Hematopoietic multipotent progenitor cell (in vitro differentiated cells): ENCODE measurements at regions not wholly inside any gene's neighbourhood (a gene's known extent, or its start where the extent isn't known, plus 50 kb on each side); places are given as distances from the start of the nearest gene placed in this dataset.

Experiments used
- DNase-seq, 3 donors: peaks; one replicate each; pipeline ENCODE4 v3.0.0-alpha.2; 2011 to 2015; ENCODE audit warnings: low read depth in 2 of 3, low spot score in 2 of 3

DNA sequence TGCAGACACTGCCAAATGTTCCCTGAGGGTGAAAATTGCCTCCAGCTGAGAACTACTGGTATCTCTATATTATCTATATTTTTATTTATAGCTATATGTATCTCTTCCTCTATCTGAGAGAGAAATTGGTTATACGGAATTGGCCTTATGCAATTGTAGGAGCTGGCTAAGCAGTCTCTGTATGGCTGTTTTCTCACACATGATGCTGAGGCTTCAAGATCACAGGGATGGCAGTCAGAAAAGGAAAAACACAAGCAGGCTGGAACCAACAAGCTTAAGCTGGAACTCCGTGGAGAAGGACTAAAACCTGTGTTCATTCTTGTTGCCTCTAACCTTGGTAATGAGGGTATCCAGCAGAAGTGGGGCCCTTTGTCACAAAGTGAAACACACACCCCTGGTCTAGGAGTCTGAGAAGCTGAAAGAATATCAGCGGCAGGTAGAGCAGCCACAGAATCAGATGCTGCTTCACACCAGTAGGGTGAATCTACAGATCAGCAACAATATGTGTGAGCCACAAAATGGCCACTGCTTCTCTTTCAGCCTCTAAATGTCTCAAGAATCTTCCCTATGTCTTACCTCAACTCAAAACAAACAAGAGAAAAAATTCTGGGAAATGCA, 166.5 kb upstream of the PPP1R2C start:
- peak in 1 of 3 donors; percentile 23 for DNase-seq

GRCh38 chrX:42946544-42947194, 168.7 kb upstream of the PPP1R2C start:
- DNase-seq, result no peak

DNA sequence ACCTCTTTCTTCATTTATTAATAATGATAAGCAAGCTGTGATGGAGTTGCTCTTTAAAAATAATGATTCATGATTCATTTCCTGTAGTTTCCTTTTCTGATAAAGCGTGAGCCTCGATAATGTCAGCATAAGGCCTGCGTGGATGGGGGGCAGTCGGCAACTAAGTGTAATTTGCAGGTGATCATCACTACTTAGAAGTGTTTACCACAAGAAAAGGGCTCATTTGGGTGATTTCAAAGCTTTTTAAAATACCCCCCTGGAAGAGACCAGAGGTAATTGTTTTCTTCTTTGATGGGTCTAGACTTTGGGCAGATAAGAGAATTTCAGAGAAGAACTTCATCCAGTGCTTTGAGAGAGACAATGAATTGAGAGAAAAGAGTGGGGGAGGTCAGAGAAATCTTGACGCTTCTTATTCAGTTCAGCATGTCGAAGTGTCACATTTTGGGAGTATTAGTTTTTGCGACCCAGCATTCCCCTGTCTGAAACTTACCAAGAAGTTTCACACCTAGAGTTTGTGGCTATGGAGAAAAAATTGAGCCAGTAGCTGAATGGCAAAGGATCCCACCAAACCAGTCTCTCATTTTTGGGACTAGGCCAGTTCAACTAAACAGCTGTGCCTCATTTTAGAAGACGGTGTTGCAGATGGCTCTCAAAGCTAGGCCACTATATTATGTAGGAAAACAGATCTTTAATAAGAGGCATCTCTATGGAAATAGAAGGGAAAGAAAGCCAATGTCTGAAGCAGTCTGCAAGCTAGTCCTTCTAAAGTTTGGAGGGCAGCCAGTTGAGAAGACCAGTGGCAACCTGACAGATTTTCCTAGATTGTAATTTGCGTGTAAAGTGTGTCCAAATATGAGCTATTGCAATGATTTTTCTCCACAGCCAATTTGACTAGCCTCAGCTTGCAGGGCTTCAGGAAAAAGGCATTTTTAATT, 171.0 kb upstream of the PPP1R2C start:
- DNase-seq, result no peak

DNA sequence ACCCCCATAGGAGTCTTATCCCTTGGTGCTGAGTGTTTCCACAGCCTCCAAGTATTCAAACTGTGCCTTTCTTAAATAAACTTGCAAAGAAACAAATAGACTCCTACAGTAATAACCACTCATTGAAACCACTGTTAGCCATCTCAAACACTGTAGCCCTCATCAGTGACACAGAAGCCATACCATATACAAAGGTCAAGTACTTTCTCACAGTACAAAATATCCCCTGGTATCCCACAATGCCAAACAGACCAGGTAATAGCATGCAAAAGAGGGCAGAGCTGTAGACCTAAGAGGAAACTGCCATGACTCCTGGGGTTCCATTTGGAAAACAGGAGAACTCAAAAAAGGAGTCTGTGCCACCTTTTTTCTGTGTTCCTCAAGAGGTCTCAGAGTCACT, 173.8 kb upstream of the PPP1R2C start:
- DNase-seq, result no peak

- DNase-seq, result no peak
Measured at GRCh38 chrX:42952621-42953020, 174.7 kb upstream of the PPP1R2C start.

DNA sequence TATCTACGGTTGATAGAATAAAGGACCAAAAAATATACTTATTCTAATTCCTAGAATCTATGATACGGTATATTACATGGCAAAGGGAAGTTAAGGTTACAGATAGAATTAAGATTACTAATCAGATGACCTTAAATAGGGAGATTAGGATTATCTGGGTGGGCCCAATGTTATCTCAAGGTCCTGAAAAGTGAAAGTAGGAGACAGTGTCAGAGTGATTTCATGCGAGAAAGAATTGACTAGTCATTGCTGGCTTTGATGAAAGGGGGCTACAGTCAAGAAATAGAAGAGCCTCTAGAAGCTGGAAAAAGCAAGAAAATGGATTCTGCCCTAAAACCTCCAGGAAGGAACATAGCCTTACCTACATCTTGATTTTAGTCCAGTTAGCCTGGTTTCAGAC, 176.9 kb upstream of the PPP1R2C start:
- DNase-seq, result no peak

DNA sequence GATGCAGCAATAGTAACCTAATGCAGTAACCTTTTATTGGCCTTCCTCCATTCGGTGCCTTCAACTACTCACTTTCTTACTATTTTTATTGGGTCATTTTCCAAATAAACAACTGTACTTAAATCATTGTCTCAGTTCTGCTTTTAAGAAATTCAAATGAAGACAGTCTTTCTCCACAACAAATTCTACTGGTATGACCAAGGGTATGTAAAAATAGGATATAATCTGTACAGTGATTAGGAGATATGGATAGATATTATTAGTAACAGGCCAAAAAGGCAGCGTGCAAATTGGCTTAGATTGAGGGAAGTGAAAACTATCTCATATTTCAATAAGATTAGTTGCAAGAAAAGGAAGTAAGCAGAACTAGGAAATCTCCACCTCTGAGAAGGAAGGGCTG, 177.4 kb upstream of the PPP1R2C start:
- no peak for DNase-seq

DNA sequence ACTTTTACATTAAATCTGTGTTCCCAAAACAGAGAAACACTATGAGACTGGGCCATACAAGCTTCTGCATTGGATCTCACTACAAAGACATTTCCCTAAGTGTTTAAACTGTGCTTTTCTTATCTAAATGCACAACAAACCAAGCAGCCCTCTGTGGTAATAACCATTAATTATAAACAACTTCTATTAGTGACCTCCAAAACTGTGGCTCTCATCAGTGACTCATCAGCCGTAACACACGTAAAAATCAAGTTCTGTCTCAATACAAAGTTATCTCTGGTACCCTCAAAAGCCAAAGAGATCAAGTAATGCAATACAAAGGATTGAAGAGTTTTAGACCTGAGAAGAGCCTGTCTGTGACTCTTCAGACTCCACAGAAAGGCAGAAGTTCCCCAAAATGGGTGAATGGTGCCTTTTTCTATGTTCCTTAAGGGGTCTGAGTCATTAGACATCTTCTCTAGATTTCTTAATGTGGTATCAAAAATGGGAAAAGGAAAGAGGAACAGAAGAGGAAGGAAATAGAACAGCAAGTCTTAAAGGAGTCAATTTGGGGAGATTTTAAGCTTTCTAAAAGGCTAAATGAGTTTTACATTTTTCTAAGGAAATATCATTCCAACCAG, 189.8 kb upstream of the PPP1R2C start:
- DNase-seq, result no peak

- DNase-seq, result no peak
Measured at GRCh38 chrX:42973321-42973720, 195.4 kb upstream of the PPP1R2C start.

DNA sequence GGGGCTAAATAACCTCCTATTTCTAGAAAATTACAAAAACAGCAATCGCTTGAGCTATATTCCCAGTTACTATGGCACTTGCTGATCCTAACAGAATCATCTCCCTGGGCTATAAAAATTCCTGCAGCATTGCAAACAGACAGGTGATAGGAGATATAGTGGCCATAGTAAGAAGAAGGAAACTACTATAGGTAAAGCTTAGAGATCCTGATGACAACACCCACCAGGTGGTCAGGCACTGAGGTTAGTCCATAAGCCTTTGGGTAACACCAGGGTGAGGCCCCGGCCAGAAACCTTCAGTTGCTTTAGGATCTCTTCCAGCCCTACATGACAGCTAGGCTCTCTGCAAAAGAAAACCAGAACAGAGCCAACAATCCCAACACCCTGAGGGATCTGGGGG, 197.9 kb upstream of the PPP1R2C start:
- no peak for DNase-seq

DNA sequence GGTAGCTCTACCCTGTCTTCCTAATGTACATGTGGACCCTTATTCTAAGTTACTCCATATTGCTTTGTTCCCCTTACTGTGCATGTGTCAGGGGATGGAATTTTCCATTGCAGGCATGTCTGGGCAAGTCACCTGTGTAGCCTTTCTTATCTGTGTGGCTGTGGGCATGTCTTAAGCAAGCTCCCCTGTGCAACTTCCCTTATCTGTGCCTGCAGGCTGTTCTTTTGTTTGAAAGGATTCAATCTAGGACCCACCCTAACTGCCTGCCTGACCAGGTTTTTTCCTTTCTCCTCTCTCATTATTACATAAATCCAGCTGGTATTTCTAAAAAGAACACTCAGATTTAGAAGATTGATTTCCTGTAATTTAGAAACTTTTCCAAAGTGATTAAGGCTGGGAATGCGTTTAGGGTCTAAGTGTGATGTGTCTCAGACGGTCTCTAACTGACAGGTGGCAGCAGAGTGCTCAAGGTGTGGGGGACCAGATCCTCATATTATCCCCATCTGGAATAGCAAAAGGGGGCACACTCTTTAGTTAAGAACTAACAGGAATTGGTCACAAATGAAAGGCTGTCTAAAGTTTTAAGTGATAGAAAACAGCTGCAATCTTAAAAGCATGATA, 198.9 kb upstream of the PPP1R2C start:
- DNase-seq, result peak in 2 of 3 donors; percentile 5 to 15

DNA sequence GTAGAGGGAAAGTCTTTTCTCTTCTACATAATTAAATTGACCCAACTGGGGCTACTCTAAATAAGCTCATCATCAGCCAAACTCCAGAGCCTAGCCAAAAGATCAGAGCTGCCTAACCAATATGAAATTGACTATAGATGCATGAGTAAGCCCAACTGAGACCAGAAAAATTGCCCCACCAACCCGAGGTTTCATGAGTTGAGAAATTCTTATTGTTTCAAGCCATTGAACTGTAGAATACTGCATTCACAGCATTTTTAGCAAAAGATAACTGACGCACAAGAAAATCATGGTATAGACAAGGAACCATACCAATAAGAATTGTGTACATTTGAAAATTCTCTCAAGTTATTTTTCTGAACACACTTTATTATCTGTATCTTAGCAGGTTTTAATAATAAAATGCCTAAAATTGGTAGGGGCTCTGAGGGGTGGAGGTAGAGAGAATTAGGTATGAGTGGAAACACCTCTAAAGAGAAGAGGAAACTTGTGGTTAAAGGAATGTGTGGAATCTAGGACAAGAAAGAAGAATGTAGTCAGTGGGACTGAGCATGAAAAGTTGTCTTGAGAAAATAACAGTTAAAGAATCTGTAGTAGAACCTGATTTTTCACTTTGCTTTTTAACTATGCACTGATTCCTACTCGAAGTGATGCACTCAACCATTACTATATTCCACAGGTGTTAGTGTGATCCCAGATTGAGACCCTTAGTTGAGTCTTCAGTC, 200.9 kb upstream of the PPP1R2C start:
- DNase-seq, result no peak

DNA sequence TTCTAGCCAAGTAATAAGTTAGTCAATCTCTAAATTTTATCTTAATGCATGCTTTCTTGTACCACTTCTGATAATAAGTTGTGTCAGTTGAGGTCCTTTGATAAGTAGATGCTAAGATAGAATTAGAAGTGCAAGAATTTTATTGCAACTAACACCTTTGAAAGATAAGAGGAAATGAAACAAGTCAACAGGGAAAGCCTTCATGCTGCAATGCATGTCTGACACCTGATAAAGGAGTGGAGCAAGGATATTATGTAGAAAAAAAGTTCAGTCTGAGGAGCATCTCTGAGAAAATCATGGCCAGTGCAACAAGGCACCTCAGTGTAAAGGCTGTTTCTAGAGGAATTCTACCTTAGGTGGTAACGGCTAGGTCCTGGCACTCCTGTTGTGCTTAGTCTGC, 210.7 kb upstream of the PPP1R2C start:
- no peak for DNase-seq

GRCh38 chrX:42992199-42992943, 214.4 kb upstream of the PPP1R2C start:
- DNase-seq, result no peak

GRCh38 chrX:42996861-42997260, 218.9 kb upstream of the PPP1R2C start:
- no peak for DNase-seq

- DNase-seq, result no peak
Measured at GRCh38 chrX:43000121-43000520, 222.2 kb upstream of the PPP1R2C start.

DNA sequence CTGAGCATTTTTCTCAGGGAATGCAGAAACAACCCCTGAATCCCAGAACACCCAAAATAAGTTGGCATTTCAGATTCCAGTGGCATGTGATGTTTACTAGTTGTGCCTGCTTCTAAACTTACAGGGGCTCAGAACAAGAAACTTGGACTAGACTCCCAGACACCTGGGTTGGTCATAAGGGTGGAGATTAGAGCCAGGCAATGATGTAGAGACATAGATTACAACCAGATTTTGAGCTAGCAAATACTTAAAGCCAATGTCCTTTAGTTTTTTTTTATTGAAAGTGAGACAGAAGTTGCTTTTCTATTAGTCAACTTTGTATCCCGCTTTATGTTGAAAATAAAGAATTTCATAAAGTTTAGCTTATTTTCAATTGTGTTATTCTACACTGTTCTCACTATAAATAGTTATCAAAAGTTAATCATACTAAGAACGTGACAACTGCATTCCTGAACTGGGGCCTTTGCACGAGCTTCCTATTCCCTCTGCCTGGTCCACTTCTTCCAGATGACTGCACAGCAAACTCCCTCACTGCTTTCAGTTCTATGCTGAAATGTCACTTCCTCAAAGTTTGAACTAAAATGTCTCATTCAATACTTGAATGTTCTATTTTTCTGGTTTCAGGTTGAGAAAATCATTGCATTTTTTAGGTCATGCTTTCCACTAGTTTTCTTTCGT, 224.7 kb upstream of the PPP1R2C start:
- no peak for DNase-seq

DNA sequence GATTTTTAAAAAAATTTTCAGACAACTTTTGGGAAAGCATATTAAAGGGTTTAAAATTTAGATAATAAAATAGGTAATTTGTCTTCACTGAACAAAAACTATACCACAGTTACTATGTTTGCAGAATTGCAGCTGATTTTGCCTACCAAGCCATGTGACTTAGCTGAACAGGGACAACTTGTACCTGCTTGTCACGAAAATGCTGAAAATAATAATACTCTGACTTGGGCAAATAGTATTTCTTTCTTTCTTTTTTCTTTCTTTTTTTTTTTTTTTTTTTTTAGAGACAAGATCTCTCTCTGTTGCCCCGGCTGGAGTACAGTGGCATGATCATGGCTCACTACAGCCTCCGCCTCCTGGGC, 225.2 kb upstream of the PPP1R2C start:
- no peak for DNase-seq

DNA sequence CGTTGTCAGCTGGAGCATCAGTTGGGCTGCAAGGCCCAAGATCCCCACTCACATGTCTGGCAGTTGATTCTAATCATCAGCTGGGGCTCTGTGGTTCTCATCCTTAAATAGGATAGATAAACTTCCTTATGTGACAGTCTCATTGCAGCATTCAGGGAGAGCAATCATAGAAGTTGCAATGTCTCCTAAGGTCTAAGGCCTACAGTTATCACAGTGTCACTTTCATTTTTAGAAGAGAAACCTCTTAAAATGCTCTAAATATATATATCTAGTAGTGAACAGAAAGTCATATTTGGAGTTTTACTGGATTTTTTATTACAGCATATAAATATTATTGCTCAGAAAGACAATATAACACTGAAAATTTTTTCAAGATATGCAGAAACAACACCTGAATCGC, 226.0 kb upstream of the PPP1R2C start:
- no peak for DNase-seq
